Gastrocnemius medialis (tissue), 4 donors: ENCODE measurements at regions not wholly inside any gene's neighbourhood (a gene's known extent, or its start where the extent isn't known, plus 50 kb on each side); places are given as distances from the start of the nearest gene placed in this dataset.

Experiments
- CTCF ChIP-seq, 5 experiments: fragments of 450-650 bp in 3 of 5; fragments of 200-600 bp in 2 of 5; sonication (generic) in 2 of 5; IDR thresholded peaks in 4 of 5; conservative IDR thresholded peaks in 1 of 5; 1 replicate in 4 of 5; 2 replicates in 1 of 5; pipeline ENCODE4 v1.5.1; 2016 to 2019; ENCODE audit warnings: antibody characterized with exemption in 5 of 5, mild to moderate bottlenecking in 3 of 5, moderate library complexity in 3 of 5
- POLR2A ChIP-seq, 2 donors: fragments of 450-650 bp; IDR thresholded peaks; one replicate each; pipeline ENCODE4 v1.6.1; 2017; ENCODE audit warnings: antibody characterized with exemption in 2 of 2, mild to moderate bottlenecking in 2 of 2, moderate library complexity in 2 of 2

DNA sequence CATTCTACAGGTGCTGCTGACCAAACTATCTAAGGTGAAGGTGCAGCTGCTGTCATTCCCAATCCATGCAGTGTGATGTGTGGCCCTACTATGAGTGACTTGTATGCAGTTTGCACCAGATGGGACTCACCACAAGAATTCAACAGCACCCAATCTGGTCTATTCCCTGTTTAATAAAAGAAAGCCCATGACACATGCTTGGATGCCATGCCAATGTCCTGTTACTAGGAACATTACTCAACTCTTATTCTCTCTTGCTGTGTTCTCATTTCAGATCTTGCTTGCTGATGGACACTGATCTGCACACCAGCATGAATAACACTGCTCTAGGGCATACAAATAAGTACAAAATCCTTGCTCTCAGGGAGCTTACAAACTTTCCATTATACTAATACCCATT lies 221.6 kb upstream of the CDYL start:
- TF ChIP-seq CTCF (IDR thresholded peaks at IDR 0.05 in 4 of 5, conservative IDR thresholded peaks at IDR 0.05 in 1 of 5) (no peak), POLR2A (IDR thresholded peaks at IDR 0.05) (no peak)
